Erythroblast (primary cell): ENCODE measurements at regions not wholly inside any gene's neighbourhood (a gene's known extent, or its start where the extent isn't known, plus 50 kb on each side); places are given as distances from the start of the nearest gene placed in this dataset.

Experiments used
- DNase-seq, 2 experiments: peaks; one replicate each; lab custom pipeline; 2025; lab: John Stamatoyannopoulos, UW
- GATA1 ChIP-seq: IDR thresholded peaks from 2 replicates; pipeline ENCODE4 v1.6.1; 2011; ENCODE audit warnings: low read depth, mild to moderate bottlenecking, control low read depth, low read length, moderate library complexity
- POLR2A ChIP-seq: IDR thresholded peaks from 2 replicates; pipeline ENCODE4 v1.6.1; 2011; ENCODE audit warnings: mild to moderate bottlenecking, low read length

DNA sequence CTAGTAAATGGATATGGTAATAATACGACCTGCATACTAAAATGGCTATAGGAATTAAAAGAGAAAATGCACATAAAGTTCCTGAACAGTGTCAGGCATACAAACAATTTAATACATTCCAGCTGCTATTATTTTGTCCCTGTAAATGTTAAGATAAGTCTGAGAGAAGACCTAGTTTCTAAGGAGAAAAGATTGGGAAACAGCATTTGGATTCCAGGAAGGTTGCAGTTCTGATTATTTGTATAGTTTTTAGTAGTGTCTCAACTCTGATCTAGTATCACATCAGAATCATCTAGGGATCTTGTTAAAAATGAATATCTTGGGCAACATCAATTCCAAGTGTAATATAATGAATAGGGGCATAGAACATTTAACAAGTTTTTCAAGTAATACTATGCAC lies 905.7 kb downstream of the NSUN3 start:
- DNase-seq = no peak
- TF ChIP-seq POLR2A (no peak), GATA1 (no peak)

- TF ChIP-seq POLR2A (no peak), GATA1 (no peak)
- DNase-seq = no peak
Measured at GRCh38 chr3:94972066-94972465, 909.2 kb downstream of the NSUN3 start.

- DNase-seq = no peak
- no peak for TF ChIP-seq POLR2A
- no peak for TF ChIP-seq GATA1
Measured at GRCh38 chr3:94978084-94978483, 915.2 kb downstream of the NSUN3 start.

DNA sequence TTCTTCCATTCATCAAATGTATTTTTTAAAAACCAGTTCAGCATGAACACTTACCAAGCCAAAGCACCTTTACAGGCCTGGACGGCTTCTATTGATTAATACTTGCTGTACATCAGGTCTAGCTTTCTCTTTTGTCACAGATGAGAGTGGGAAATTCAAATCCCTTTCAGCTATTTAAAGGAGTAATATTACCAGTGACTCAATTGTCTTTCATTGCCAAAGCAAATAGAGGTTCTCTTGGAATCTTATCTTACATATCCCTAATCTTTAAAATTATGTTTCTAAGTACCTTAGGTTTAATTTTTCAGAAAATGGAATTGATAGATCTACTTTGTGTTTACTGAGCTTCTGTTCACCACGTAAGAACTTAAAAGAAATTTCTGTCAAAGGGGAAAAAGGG lies 922.9 kb downstream of the NSUN3 start:
- no peak for DNase-seq
- no peak for TF ChIP-seq GATA1

DNA sequence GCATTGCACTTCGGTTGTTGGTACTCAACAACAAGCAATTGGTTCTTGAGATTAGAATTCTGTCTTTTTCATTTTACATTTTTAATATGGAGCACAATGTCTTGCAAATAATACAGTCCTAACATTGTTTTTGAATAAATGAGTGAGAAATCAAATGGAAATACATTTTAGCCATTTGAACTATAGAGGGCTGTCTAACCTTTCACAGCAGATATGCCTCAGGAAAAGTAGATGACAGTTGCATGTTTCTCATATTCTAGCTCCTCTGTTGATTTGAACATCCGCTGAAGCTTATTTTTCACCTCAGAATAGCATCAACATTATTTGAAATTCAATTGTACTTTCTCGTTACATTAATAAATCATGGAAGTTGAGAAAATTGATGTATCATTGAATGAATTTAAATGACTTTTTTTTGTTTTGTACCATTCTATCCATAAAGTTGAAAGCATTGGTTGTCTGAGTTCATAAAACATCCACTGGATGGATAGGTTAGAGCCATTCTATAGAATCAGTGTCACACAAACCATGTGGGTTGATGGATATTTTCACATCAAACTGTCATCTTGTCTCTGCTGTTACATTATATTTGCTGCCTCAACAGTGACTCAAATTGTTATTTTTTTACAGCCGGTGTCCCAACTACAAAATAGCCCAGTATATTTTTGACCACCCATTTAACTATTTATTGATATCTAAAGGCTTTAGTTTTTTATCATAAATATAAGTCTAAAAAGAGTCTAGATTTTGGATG lies 928.3 kb downstream of the NSUN3 start:
- TF ChIP-seq POLR2A = no peak
- TF ChIP-seq GATA1 = no peak
- DNase-seq = no peak

- no peak for TF ChIP-seq POLR2A
- no peak for TF ChIP-seq GATA1
- DNase-seq = no peak
Measured at GRCh38 chr3:94996743-94997142, 933.9 kb downstream of the NSUN3 start.

GRCh38 chr3:95002438-95003046 lies 939.7 kb downstream of the NSUN3 start:
- TF ChIP-seq GATA1 (no peak), POLR2A (no peak)

GRCh38 chr3:95028688-95029087 lies 965.8 kb downstream of the NSUN3 start:
- TF ChIP-seq POLR2A = no peak
- no peak for TF ChIP-seq GATA1

More at GRCh38 chr3:95002438-95003046, 939.7 kb downstream of the NSUN3 start:
- no peak for DNase-seq

DNA sequence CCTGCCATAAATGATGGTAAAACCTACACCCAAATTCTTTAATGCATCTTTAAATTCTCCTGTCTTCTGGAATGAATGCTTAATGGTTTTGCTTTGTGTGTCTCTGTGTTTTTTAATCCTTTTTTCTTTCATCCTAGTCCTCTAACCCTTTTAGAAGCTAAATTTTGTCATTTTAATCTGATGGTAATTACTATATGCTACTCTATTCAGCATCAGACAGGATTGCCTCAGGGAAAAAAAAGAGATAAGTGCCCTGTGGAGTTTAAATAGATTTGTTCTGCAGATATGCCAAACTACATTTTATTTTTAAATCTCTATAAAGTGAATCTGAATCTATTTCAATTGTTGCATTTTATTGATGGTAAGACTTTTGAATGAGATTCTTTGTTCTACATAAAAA lies 966.8 kb downstream of the NSUN3 start:
- no peak for TF ChIP-seq GATA1
- TF ChIP-seq POLR2A = no peak

More at GRCh38 chr3:95028688-95029087, 965.8 kb downstream of the NSUN3 start:
- DNase-seq = no peak

GRCh38 chr3:95036526-95037021 lies 973.7 kb downstream of the NSUN3 start:
- no peak for TF ChIP-seq POLR2A
- TF ChIP-seq GATA1 = no peak
- no peak for DNase-seq

More for the DNA sequence above, 966.8 kb downstream of the NSUN3 start:
- DNase-seq = no peak

DNA sequence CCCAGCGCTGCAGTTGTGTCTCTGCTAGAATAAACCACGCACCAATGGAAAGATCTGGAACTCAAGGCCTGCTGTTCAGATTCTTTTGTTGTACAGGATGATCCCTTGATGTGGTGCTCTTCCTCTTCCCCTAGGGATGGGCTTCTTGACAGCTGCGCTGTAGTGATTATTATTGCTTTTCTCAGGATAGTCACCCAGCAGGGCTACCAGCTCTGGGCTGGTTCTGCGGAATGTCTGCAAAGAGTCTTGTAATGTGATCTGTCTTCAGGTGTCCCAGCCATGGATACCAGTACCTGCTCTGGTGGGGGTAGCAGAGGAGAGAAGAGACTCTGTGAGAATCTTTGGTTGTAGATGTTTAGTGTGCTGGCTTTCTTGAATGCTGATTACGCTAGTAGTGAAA lies 974.2 kb downstream of the NSUN3 start:
- TF ChIP-seq GATA1 (no peak), POLR2A (no peak)
- no peak for DNase-seq

- TF ChIP-seq POLR2A (no peak), GATA1 (no peak)
- no peak for DNase-seq
Measured at GRCh38 chr3:95037927-95038326, 975.1 kb downstream of the NSUN3 start.

DNA sequence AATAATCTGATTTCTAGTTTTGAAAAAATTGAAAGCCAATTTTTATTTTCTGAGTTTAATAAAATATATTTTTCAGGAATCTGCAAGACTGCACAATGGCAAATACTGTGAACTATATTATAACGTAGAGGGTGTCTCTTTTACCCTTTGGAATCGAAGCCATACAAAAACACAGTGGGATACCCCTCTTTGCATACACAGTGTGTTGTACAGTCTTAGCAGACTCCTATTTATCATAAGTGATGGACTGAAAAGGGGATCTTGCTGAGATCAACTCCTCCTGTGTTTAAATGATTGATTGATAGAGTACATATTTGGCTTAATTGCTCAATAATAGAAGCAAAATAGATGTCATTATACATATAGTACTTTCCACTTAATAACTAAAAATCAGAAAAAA lies 981.2 kb downstream of the NSUN3 start:
- DNase-seq = no peak
- TF ChIP-seq GATA1 (no peak), POLR2A (no peak)

DNA sequence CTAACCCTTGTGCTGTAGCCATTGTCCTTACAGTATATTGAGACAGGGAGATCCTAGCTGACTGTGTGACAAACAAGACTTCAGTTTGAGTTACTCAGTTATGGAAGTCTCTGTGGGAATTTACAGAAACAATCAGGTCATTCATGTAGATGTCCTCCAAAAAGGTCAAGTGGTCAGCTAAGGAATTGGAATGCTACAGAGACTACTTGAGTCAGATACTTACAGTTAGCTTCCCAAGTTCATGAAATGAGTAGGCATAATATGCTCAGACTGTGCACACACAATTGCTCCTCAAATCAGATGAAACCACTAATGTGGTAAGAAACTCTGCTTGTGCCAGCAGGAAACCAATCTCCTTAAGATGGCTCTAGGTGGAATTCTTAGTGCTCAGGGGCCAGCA lies 985.7 kb downstream of the NSUN3 start:
- TF ChIP-seq POLR2A (no peak), GATA1 (no peak)
- no peak for DNase-seq
